KMS-11 (cell line): ENCODE measurements at regions not wholly inside any gene's neighbourhood (a gene's known extent, or its start where the extent isn't known, plus 50 kb on each side); places are given as distances from the start of the nearest gene placed in this dataset.
"Not testable (repeated sequence)": the region's sequence is repeated elsewhere in the genome, so short reads cannot be mapped to it uniquely, and the experiment has no call there.

Experiments used
- H2AFZ ChIP-seq: fragments of 200-600 bp; sonication (generic); 2 replicates; pipeline ENCODE4 v1.6.1; 2016; ENCODE audit warnings: antibody characterized with exemption, mixed run types, low read depth
- H3K27ac ChIP-seq: fragments of 200-600 bp; sonication (generic); 2 replicates; pipeline ENCODE4 v1.6.1; 2016; ENCODE audit warnings: mild to moderate bottlenecking, mixed run types
- H3K27me3 ChIP-seq: fragments of 200-600 bp; sonication (generic); 2 replicates; pipeline ENCODE4 v1.6.1; 2017; ENCODE audit warnings: mild to moderate bottlenecking, low read depth, mixed run types, moderate library complexity; ENCODE audit not compliant: insufficient read depth
- H3K36me3 ChIP-seq: fragments of 200-600 bp; sonication (generic); 2 replicates; pipeline ENCODE4 v1.6.1; 2017; ENCODE audit warnings: mild to moderate bottlenecking, mixed run types; ENCODE audit not compliant: insufficient read depth
- H3K4me1 ChIP-seq: fragments of 200-600 bp; sonication (generic); 2 replicates; pipeline ENCODE4 v1.6.1; 2016; ENCODE audit warnings: mild to moderate bottlenecking, low read depth, mixed run types; ENCODE audit not compliant: poor library complexity, severe bottlenecking
- H3K4me2 ChIP-seq: fragments of 200-600 bp; sonication (generic); 2 replicates; pipeline ENCODE4 v1.7.0; 2016; ENCODE audit warnings: mild to moderate bottlenecking, mixed run types
- H3K4me3 ChIP-seq: fragments of 200-600 bp; sonication (generic); IDR thresholded peaks from 2 replicates; pipeline ENCODE4 v1.6.1; 2017; ENCODE audit warnings: low read depth, low read length, mixed read lengths; ENCODE audit not compliant: insufficient read depth
- H3K79me2 ChIP-seq: fragments of 200-600 bp; sonication (generic); 2 replicates; pipeline ENCODE4 v1.6.1; 2016; ENCODE audit warnings: low read depth, mixed run types; ENCODE audit not compliant: insufficient read depth
- H3K9ac ChIP-seq: fragments of 200-600 bp; sonication (generic); 2 replicates; pipeline ENCODE4 v1.6.1; 2016; ENCODE audit warnings: mild to moderate bottlenecking, mixed run types
- H4K20me1 ChIP-seq: fragments of 200-600 bp; sonication (generic); 2 replicates; pipeline ENCODE4 v1.6.1; 2016; ENCODE audit warnings: mild to moderate bottlenecking, mixed run types; ENCODE audit not compliant: insufficient read depth
- CTCF ChIP-seq: fragments of 200-600 bp; sonication (generic); conservative IDR thresholded peaks from 2 replicates; pipeline ENCODE4 v1.6.1; 2017; ENCODE audit warnings: low read depth, mild to moderate bottlenecking, antibody characterized with exemption, low read length, moderate library complexity, mixed read lengths

- Histone ChIP-seq H3K36me3 (no peaks in the 10 kb centered on the region), H4K20me1 (no peaks in the 10 kb centered on the region), H3K27ac (no peak overlapping the region), H2AFZ (no peak overlapping the region), H3K9ac (no peak overlapping the region), H3K4me3 (no peak overlapping the region), H3K79me2 (no peaks in the 10 kb centered on the region), H3K4me2 (no peak overlapping the region), H3K4me1 (no peaks in the 10 kb centered on the region), H3K27me3 (no peaks in the 10 kb centered on the region)
- TF ChIP-seq CTCF, result no peak
Observed at GRCh38 chr4:159594576-159594975, 491.7 kb downstream of the RAPGEF2 start.

- H3K36me3 ChIP-seq, H3K79me2 ChIP-seq, H4K20me1 ChIP-seq, H3K9ac ChIP-seq, H3K4me1 ChIP-seq, H3K4me2 ChIP-seq, H3K27ac ChIP-seq, H3K27me3 ChIP-seq, H2AFZ ChIP-seq, H3K4me3 ChIP-seq: not testable (repeated sequence)
Observed at GRCh38 chr4:159595101-159595500, 492.2 kb downstream of the RAPGEF2 start.

GRCh38 chr4:159598602-159599001, 495.7 kb downstream of the RAPGEF2 start:
- no peak for TF ChIP-seq CTCF
- no peak overlapping the region for H3K27ac ChIP-seq
- no peak overlapping the region for H2AFZ ChIP-seq
- no peaks in the 10 kb centered on the region for H3K27me3 ChIP-seq
- no peaks in the 10 kb centered on the region for H3K36me3 ChIP-seq
- H3K4me3 ChIP-seq, result no peak overlapping the region
- no peak overlapping the region for H3K4me2 ChIP-seq
- H3K9ac ChIP-seq, result no peak overlapping the region
- no peaks in the 10 kb centered on the region for H4K20me1 ChIP-seq
- no peaks in the 10 kb centered on the region for H3K4me1 ChIP-seq
- H3K79me2 ChIP-seq, result no peaks in the 10 kb centered on the region

- Histone ChIP-seq H3K4me2 (no peak overlapping the region), H3K27me3 (no peaks in the 10 kb centered on the region), H3K4me1 (no peaks in the 10 kb centered on the region), H3K36me3 (no peaks in the 10 kb centered on the region), H2AFZ (no peak overlapping the region), H3K79me2 (no peaks in the 10 kb centered on the region), H3K9ac (no peak overlapping the region), H3K27ac (no peak overlapping the region), H3K4me3 (no peak overlapping the region), H4K20me1 (no peaks in the 10 kb centered on the region)
- no peak for TF ChIP-seq CTCF
Observed at GRCh38 chr4:159600061-159600460, 497.2 kb downstream of the RAPGEF2 start.

- Histone ChIP-seq H3K36me3 (no peaks in the 10 kb centered on the region), H3K4me2 (no peak overlapping the region), H3K27me3 (no peaks in the 10 kb centered on the region), H2AFZ (no peak overlapping the region), H3K27ac (no peak overlapping the region), H3K4me3 (no peak overlapping the region), H3K9ac (no peak overlapping the region), H3K4me1 (no peaks in the 10 kb centered on the region), H3K79me2 (no peaks in the 10 kb centered on the region), H4K20me1 (no peaks in the 10 kb centered on the region)
- no peak for TF ChIP-seq CTCF
Observed at GRCh38 chr4:159604781-159605180, 501.9 kb downstream of the RAPGEF2 start.
